ENCODE measurements at regions not wholly inside any gene's neighbourhood (a gene's known extent, or its start where the extent isn't known, plus 50 kb on each side); places are given as distances from the start of the nearest gene placed in this dataset.

GRCh38 chr7:109836016-109836415, 1254.9 kb upstream of the LRRN3 start:
- TF ChIP-seq EZH2 (IDR thresholded peaks at IDR 0.05; ENCODE audit: low read length, missing control alignments) = no peak
- TF ChIP-seq, protein P1, sequence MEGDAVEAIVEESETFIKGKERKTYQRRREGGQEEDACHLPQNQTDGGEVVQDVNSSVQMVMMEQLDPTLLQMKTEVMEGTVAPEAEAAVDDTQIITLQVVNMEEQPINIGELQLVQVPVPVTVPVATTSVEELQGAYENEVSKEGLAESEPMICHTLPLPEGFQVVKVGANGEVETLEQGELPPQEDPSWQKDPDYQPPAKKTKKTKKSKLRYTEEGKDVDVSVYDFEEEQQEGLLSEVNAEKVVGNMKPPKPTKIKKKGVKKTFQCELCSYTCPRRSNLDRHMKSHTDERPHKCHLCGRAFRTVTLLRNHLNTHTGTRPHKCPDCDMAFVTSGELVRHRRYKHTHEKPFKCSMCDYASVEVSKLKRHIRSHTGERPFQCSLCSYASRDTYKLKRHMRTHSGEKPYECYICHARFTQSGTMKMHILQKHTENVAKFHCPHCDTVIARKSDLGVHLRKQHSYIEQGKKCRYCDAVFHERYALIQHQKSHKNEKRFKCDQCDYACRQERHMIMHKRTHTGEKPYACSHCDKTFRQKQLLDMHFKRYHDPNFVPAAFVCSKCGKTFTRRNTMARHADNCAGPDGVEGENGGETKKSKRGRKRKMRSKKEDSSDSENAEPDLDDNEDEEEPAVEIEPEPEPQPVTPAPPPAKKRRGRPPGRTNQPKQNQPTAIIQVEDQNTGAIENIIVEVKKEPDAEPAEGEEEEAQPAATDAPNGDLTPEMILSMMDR (conservative IDR thresholded peaks at IDR 0.05 in 1 of 2, IDR thresholded peaks at IDR 0.05 in 1 of 2; ENCODE audit: low read depth in 1 of 2, low read length in 2 of 2) = no peak

Data from fibroblast of lung (primary cell).